GM19328 (cell line): ENCODE measurements at regions not wholly inside any gene's neighbourhood (a gene's known extent, or its start where the extent isn't known, plus 50 kb on each side); places are given as distances from the start of the nearest gene placed in this dataset.
"Not testable (repeated sequence)": the region's sequence is repeated elsewhere in the genome, so short reads cannot be mapped to it uniquely, and the experiment has no call there.

Source experiments
- ATAC-seq: cut with Tn5 transposase; IDR thresholded peaks from one replicate; pipeline ENCODE4 v1.9.1; 2021; ENCODE audit warnings: mild to moderate bottlenecking, moderate library complexity; ENCODE audit not compliant: unreplicated experiment

- ATAC-seq: no peak
These were observed 370.5 kb downstream of the JRKL start for GRCh38 chr11:96760306-96760705.

- ATAC-seq: no peak
These were observed 371.0 kb downstream of the JRKL start for GRCh38 chr11:96760815-96761214.

GRCh38 chr11:96761451-96761850, 371.6 kb downstream of the JRKL start:
- no peak for ATAC-seq

- no peak for ATAC-seq
These were observed 373.4 kb downstream of the JRKL start for GRCh38 chr11:96763244-96763643.

- no peak for ATAC-seq
These were observed 388.5 kb downstream of the JRKL start for GRCh38 chr11:96778272-96778671.

GRCh38 chr11:96779030-96779429, 389.2 kb downstream of the JRKL start:
- no peak for ATAC-seq

GRCh38 chr11:96781082-96781481, 391.3 kb downstream of the JRKL start:
- ATAC-seq: no peak

- ATAC-seq: no peak
These were observed 392.8 kb downstream of the JRKL start for GRCh38 chr11:96782632-96783031.

GRCh38 chr11:96783311-96783710, 393.5 kb downstream of the JRKL start:
- no peak for ATAC-seq

GRCh38 chr11:96785073-96785472, 395.3 kb downstream of the JRKL start:
- no peak for ATAC-seq

- ATAC-seq: no peak
These were observed 404.3 kb downstream of the JRKL start for GRCh38 chr11:96794152-96794551.

- ATAC-seq: no peak
These were observed 408.6 kb downstream of the JRKL start for GRCh38 chr11:96798445-96798844.

GRCh38 chr11:96815236-96815635, 425.4 kb downstream of the JRKL start:
- ATAC-seq: no peak

- no peak for ATAC-seq
These were observed 427.9 kb downstream of the JRKL start for GRCh38 chr11:96817482-96818399.

- ATAC-seq: no peak
These were observed 437.4 kb downstream of the JRKL start for GRCh38 chr11:96827164-96827563.

GRCh38 chr11:96841792-96842191, 452.0 kb downstream of the JRKL start:
- ATAC-seq: no peak

GRCh38 chr11:96842731-96843130, 452.9 kb downstream of the JRKL start:
- ATAC-seq: no peak

- no peak for ATAC-seq
These were observed 464.6 kb downstream of the JRKL start for GRCh38 chr11:96854425-96854824.

- ATAC-seq: not testable (repeated sequence)
These were observed 471.9 kb downstream of the JRKL start for GRCh38 chr11:96861722-96862121.

- no peak for ATAC-seq
These were observed 473.7 kb downstream of the JRKL start for GRCh38 chr11:96863520-96863919.

GRCh38 chr11:96865020-96865419, 475.2 kb downstream of the JRKL start:
- no peak for ATAC-seq

GRCh38 chr11:96869207-96869606, 479.4 kb downstream of the JRKL start:
- ATAC-seq: no peak

GRCh38 chr11:96875712-96876111, 485.9 kb downstream of the JRKL start:
- no peak for ATAC-seq
